Body of pancreas (tissue), 4 donors: ENCODE measurements at regions not wholly inside any gene's neighbourhood (a gene's known extent, or its start where the extent isn't known, plus 50 kb on each side); places are given as distances from the start of the nearest gene placed in this dataset.
"Not testable (repeated sequence)": the region's sequence is repeated elsewhere in the genome, so short reads cannot be mapped to it uniquely, and the experiment has no call there.

Source experiments
- ATAC-seq: fragments of 150-250 bp; one replicate; pipeline ENCODE4 v1.9.1; 2016
- DNase-seq, 4 donors: peaks; one replicate each; pipeline ENCODE4 v3.0.0-alpha.2; 2019
- H3K27ac ChIP-seq, 4 donors: fragments of 200-600 bp; sonication (generic); 1 replicate in 3 of 4; 2 replicates in 1 of 4; pipeline versions ENCODE4 v1.5.1 to v1.6.1; 2016 to 2019; ENCODE audit warnings: mild to moderate bottlenecking in 1 of 4, mixed read lengths in 1 of 4, moderate library complexity in 1 of 4
- H3K27me3 ChIP-seq, 2 donors: fragments of 200-600 bp; sonication (generic); one replicate each; pipeline ENCODE4 v1.6.0; 2016; ENCODE audit warnings: mild to moderate bottlenecking in 1 of 2
- H3K36me3 ChIP-seq, 2 donors: fragments of 200-600 bp; sonication (generic); replicated peaks in 1 of 2; 2 replicates each; pipeline ENCODE4 v1.5.1; 2016; ENCODE audit warnings: low read depth in 2 of 2; ENCODE audit not compliant: insufficient read depth in 1 of 2
- H3K4me1 ChIP-seq: fragments of 200-600 bp; sonication (generic); one replicate; pipeline ENCODE4 v1.6.0; 2016
- H3K4me3 ChIP-seq, 2 donors: fragments of 200-600 bp; sonication (generic); 1 replicate in 1 of 2; 2 replicates in 1 of 2; pipeline ENCODE4 v1.5.1; 2016 to 2019
- H3K9me3 ChIP-seq, 3 donors: fragments of 200-600 bp; sonication (generic); 1 replicate in 2 of 3; 2 replicates in 1 of 3; pipeline ENCODE4 v1.5.1; 2016
- CTCF ChIP-seq, 7 experiments: fragments of 450-650 bp in 4 of 7; fragments of 200-600 bp in 3 of 7; sonication (generic) in 3 of 7; IDR thresholded peaks; one replicate each; pipeline ENCODE4 v1.5.1; 2016 to 2019; ENCODE audit warnings: antibody characterized with exemption in 7 of 7
- POLR2A ChIP-seq, 3 donors: fragments of 450-650 bp; IDR thresholded peaks; one replicate each; pipeline ENCODE4 v1.6.1; 2016; ENCODE audit warnings: antibody characterized with exemption in 3 of 3, mild to moderate bottlenecking in 2 of 3
- WGBS, 2 donors: methylation state at CpG; one replicate each; pipeline ENCODE4 v1.1.5; 2017; 5-methylcytosine and 5-hydroxymethylcytosine counted together
- intact Hi-C: fragments of 100-400 bp; cut with DNase I; formaldehyde crosslinking; loops from one replicate; pipeline ENCODE4 v1.15.1; 2023

GRCh38 chr13:28607187-28607955, 51.6 kb upstream of the POMP start:
- Histone ChIP-seq H3K9me3 (no peaks in the 10 kb centered on the region), H3K4me1 (no peaks in the 10 kb centered on the region), H3K27ac (no peak overlapping the region), H3K36me3 (no peaks in the 10 kb centered on the region), H3K4me3 (no peak overlapping the region), H3K27me3 (no peaks in the 10 kb centered on the region)
- 80% methylated on average over 8 of the region's 8 CpGs for WGBS, 2 donors
- DNase-seq (no peak), ATAC-seq (no peak)
- intact Hi-C loops, result no loop called here
- no peak for TF ChIP-seq CTCF (IDR thresholded peaks at IDR 0.05)

GRCh38 chr13:28606466-28606865, 52.5 kb upstream of the POMP start:
- TF ChIP-seq POLR2A (IDR thresholded peaks at IDR 0.05) (no peak), CTCF (IDR thresholded peaks at IDR 0.05) (no peak)
- H3K27ac ChIP-seq, result no peak overlapping the region
- H3K4me3 ChIP-seq, result no peak overlapping the region
- intact Hi-C loops, result no loop called here
- H3K4me1 ChIP-seq, result no peaks in the 10 kb centered on the region
- WGBS, 2 donors, result 71 to 77% methylated on average over 5 of the region's 5 CpGs
- DNase-seq (no peak), ATAC-seq (no peak)
- H3K9me3 ChIP-seq, result no peaks in the 10 kb centered on the region
- no peaks in the 10 kb centered on the region for H3K36me3 ChIP-seq
- no peaks in the 10 kb centered on the region for H3K27me3 ChIP-seq

- H3K27me3 ChIP-seq, H3K27ac ChIP-seq, H3K4me1 ChIP-seq, DNase-seq, ATAC-seq, H3K9me3 ChIP-seq, H3K4me3 ChIP-seq, H3K36me3 ChIP-seq, intact Hi-C loops: not testable (repeated sequence)
- 79 to 87% methylated on average over 3 of the region's 3 CpGs for WGBS, 2 donors
These were observed 53.8 kb upstream of the POMP start for GRCh38 chr13:28605147-28605546.

- DNase-seq (no peak), ATAC-seq (no peak)
- 50 to 52% methylated on average over 6 of the region's 6 CpGs for WGBS, 2 donors
- Histone ChIP-seq H3K27ac (no peak overlapping the region), H3K4me3 (no peak overlapping the region), H3K36me3 (no peaks in the 10 kb centered on the region), H3K4me1 (no peaks in the 10 kb centered on the region), H3K9me3 (no peaks in the 10 kb centered on the region), H3K27me3 (no peaks in the 10 kb centered on the region)
- TF ChIP-seq CTCF (IDR thresholded peaks at IDR 0.05), result no peak
- intact Hi-C loops, result no loop called here
These were observed 55.8 kb upstream of the POMP start for GRCh38 chr13:28603043-28603664.

- intact Hi-C loops, result no loop called here
- Histone ChIP-seq H3K36me3 (no peaks in the 10 kb centered on the region), H3K9me3 (no peaks in the 10 kb centered on the region), H3K27me3 (no peaks in the 10 kb centered on the region), H3K4me3 (no peak overlapping the region), H3K27ac (no peak overlapping the region), H3K4me1 (no peaks in the 10 kb centered on the region)
- 78 to 92% methylated on average over 2 of the region's 2 CpGs for WGBS, 2 donors
- DNase-seq (no peak), ATAC-seq (no peak)
- TF ChIP-seq POLR2A (IDR thresholded peaks at IDR 0.05) (no peak), CTCF (IDR thresholded peaks at IDR 0.05) (no peak)
These were observed 56.4 kb upstream of the POMP start for GRCh38 chr13:28602580-28602979.
